HUDEP-2 (cell line): ENCODE measurements at regions not wholly inside any gene's neighbourhood (a gene's known extent, or its start where the extent isn't known, plus 50 kb on each side); places are given as distances from the start of the nearest gene placed in this dataset.
A peak's percentile ranks its signal among the peaks of the same experiment; 100 is the strongest.

Experiments used
- DNase-seq, 76 experiments: peaks; one replicate each; lab custom pipeline; 2025; ENCODE audit not compliant: unreplicated experiment in 76 of 76; lab: John Stamatoyannopoulos, UW

DNA sequence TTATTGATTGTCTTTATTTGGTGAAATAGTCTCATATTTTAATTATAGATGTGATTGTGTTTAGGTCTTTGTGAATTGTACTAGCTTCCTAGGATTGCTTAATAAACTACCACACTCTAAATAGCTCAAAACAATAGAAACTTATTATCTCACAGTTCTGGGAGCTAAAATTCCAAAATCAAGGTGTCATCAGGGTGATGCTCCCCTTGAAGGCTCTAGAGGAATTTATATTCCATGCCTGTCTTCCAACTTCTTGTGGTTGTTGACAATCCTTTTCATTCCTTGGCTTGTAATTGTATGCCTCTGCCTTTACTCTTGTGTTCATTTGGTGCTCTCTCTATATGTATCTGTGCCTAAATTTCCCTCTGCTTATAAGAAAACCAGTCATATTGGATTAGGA lies 155.3 kb upstream of the AKR1E2 start:
- no peak for DNase-seq

DNA sequence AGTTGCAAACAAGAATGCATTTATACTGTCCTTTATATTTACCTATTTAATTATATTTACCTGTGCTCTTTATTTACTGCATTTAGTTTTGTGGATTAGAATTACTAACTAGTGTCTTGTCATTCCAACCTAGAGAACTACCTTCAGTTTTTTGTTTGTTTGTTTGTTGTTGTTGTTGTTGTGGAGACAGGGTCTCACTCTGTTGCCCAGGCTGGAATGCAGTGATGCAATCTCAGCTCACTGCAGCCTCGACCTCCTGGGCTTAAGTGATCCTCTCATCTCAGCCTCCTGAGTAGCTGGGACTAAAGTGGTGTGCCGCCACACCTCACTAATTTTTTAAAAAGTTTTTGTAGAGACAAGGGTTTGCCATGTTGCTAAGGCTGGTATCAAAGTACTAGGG lies 156.4 kb upstream of the AKR1E2 start:
- no peak for DNase-seq

DNA sequence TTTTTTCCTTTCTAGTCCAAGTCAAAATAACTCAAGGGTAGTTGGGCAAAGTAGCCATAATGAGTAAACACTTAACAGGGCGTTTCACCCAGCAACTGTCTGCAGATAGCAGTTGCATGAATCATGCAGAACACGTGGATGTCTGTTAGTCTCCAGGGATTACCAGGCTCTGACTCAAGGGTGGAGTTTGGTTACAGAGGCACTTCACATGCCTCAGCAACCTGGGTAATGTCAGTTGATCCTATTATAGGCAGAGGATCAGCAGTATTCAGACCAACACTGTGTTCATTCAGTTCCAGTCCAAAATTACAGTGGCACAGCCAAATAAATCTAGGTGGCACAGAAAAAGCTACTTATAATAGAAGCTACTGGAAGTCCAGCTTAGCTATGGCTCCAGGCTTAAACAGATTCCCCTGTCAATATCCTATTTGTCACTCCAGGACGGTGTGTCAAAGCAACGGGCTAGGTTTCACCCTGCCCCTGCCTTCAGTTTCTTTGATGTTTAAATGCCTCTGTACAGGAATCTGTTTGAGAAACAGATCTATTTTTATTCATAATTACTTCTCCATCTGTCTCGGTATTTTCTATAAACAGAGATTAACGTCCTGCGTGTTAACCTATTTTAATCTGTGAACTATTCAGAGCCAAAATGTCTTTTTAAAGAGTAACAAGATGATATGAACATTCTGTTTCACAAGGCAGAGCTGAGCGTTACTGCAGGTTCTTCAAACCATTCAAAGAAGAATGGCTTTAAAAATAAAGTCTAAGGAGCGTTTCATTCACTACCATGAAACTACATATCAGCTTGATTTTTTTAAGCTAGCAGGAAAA lies 162.6 kb upstream of the AKR1E2 start:
- peak in 72 of 76 experiments; percentile 10 to 91 (median 67) for DNase-seq

DNA sequence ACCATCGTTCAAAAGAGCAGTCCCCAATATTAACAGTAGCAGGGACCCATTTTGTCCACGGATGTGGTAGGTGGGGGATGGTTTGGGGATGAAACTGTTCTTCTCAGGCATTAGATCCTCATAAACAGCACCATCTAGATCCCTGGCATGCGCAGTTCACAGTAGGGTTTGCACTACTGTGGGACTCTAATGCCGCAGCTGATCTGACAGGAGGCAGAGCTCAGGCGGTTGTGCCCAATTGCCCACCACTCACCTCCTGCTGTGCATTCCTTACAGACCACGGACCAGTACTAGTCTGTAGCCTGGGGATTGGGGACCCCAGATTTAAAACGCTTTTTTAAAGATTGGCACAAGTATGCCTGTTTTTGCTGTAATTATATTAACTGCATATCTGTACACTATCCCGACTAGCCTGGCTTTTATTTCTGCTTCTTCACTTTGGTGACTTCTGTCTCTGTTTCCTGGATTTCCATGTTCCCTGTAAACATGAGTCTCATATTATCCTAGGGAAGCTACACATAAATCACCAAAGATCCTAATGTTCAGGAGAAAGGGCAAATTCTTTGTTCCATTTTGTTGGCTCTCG lies 163.3 kb upstream of the AKR1E2 start:
- DNase-seq = peak in 3 of 76 experiments; percentile 12 to 16 (median 13)

DNA sequence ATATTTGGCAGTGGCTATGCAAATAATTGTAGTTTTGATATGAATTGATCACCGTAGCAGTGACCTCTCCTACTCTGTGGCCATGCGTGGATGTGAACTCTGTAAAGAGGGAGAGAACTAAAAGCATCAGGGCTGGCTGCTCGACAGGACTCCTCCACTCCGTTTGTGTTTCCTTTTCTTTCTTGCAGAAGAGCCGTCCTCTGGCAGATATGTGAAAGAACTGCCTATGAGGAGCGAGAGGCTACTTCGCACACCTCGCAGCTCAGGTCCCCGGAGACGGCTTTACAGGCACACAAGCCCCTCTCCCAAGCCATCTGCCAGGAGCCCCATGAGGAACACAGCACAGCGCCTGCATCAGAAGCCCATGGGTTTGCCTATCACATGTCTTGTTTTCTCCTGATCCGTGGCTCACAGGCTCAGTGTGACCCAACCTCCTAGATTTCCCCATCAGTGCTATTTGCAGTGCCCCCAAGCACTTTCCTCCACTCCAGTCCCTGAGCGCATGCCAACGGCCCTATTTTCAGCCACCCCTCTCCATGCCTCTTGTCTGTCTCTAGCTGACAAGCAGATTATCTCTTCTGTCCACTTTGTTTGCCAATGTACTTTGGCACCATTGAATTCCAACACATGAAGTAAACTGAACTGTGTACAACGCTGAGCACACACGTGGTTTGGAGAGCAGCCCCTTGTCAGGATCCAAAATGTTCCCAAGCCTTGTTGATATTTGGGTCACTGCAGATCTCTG lies 164.3 kb upstream of the AKR1E2 start:
- peak in 17 of 76 experiments; percentile 1 to 44 (median 10) for DNase-seq

DNA sequence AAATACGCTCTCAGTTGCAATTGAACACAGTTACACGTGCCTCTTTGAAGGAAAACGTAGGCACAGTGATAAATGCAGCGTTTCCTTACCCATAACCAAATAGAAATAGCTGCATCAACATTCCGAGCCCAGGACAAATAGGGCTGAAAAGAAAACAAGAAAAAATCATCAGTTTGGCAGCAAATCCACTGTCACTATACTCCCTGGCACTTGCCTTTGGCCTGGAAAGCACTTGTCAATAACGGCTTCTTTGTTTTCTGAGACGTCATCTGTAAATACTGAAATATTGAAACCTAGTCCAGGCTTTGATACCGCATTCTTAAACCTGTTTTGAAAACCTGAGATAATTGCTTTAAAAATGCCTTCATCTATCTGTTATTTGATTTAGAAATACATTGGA lies 167.2 kb upstream of the AKR1E2 start:
- no peak for DNase-seq

DNA sequence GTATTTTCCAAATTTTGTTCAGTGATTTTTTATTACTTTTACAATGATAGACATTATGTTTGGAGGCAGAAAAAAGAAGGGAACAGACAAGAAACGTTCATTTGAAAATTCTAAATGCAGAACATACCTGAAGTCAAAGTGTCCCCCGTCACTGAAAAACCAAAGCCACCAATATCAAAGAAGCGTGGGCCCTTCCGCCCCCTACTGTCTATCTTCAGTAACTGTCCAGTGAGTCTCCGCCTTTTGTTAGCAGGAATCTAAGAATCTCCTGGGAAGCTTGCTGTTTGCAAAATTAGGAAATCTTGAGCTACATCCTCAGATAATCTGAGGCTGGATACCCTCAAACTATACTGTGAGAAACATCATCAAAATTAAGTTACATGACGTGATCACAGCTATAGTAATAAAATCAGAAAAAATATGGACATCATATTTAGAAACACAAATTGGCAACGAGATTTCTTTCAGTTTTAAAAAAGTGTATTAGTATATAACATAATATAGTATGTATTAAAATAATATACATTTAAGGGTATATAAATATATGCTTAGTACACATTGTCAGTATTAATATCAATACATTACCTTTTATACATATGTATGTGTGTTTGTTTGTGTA lies 169.3 kb upstream of the AKR1E2 start:
- peak in 25 of 76 experiments; percentile 5 to 31 (median 14) for DNase-seq

DNA sequence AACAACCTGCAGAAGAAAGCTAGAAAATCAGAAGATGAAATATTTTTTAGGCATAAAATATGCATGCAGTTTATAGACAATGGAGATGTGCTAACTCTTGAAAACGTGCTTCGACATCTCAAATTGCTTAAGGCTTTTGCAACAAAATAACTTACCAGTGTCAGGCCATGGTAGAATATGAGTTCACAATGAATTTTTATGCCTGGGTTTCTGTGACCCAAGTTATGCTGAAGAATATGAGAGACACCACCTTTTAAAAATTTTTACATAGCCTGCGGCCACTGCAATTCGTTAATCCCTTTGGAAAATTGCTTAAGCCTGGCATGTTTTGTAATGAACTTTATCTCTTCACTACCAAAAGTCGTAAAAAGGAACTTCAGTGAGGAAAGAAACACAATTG lies 170.1 kb upstream of the AKR1E2 start:
- DNase-seq = no peak

DNA sequence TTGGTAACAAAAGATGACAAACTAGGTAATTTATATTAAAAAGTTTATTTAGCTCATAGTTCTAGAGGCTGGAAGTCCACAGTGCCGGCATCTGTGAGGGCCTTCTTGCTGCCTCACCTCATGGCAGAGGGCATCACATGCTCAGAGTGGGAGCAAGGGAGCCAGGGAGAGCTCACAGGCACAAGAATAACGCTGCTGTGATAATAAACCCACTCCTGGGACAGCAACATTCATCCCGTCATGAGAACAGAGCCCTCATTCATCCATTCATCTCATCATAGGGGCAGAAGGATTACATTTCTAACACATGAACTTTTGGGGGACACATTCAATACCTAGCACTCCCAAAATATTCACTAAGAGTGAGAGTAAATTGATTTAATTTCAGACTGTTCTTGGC lies 170.6 kb upstream of the AKR1E2 start:
- no peak for DNase-seq

DNA sequence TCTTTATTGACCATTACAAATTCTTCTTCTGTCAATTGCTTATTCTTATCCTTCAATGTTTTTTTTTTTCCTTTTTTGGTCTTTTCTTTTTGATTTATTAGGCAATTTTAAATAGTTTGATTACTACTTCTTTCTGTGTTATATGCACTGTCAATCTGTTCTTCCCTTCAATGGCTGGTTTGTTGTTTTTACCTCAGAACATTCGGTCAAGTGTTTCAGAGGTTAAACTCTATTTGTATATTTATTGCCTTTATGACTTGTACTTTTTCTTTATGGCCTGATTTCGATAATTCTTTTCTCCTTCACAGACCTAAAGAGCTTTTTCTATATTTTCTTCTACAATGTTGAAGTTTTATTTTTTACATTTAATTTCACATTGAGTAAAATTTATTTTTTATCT lies 171.5 kb upstream of the AKR1E2 start:
- DNase-seq = no peak

DNA sequence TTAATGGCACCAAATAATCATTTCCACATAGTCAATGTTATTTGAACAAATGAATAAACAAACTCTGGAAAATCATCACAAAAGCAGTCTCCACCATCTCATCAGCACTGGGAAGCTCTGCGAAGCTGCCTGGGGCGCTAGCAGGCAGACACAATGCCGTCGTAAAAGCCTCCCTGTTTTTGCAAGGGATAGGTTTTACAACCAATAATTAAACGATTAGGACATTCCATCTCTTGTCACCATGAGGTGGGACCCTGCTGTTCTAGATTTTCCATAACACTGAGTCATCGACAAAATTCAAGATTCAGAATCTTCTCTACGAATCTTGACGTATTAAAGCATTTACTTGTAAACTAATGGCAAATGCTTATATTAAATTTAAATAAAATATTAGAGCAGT lies 172.8 kb upstream of the AKR1E2 start:
- no peak for DNase-seq

DNA sequence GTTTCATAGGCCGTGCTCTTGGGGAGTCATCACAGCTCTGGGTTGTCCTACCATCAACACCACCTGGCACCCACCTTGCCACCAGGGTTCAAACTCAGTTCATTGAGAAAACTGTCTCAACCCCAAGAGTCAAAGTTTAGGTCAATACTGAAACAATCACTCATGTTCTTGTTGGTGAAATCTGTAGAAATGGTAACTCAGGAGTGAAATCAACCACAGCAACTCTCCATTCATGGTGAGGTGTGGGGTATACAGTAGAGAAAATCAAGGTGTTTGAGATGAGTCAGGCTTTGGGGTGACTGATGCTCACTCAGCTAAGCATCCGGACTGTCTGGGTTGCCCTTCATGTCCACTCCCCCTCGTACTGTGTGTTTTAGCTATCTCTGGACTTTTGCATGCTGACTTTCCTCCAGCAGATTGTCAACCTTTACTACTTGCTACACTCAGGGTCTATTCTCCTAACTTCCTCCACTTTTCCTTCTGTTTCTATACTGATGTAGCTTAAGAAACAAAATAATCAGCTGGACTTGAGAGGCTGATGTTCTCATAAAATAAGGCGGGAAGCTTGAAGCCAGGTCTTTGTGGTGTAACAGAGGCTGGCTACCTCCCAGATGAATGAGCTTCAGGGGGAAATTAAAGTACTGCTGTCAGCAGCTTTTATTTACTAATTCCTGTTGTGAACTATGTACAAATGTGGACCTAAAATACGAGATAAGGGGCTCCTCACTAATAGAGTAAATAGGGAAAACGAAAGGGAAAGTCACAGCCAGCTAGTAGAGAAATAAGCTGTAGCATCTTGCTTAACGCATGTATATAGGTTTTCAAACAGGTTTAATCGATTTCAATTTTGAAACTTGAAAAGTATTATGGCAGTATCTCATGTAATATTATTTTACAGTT lies 173.6 kb upstream of the AKR1E2 start:
- no peak for DNase-seq

DNA sequence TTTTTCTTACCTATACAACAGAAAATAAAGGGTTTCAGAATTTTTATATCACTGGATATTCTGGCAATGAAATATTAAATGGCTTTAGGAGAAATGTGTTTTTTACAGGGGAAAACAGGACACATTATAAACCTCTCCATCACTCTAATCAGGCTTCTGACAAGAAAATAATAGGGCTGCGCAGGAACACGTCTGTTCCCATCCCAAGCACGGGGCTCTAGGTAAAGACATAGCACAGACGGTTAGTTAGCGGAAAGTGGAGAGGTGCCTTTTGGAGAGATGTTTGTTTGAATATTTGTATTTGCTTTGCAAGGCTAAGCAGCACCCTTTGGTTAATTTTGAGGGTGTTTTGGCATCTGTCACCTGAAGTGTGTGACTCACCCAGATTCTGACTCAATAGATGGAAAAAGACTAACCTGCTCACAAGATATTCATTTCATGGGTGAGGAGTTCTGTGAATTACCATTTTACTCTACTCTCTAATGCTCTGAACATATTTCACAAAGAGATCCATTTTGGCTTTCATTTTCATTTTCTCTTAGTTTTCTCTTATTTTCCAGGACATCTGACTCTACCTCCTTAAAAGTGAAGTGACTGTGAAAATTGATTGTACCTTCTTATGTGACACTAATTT lies 174.5 kb upstream of the AKR1E2 start:
- no peak for DNase-seq

DNA sequence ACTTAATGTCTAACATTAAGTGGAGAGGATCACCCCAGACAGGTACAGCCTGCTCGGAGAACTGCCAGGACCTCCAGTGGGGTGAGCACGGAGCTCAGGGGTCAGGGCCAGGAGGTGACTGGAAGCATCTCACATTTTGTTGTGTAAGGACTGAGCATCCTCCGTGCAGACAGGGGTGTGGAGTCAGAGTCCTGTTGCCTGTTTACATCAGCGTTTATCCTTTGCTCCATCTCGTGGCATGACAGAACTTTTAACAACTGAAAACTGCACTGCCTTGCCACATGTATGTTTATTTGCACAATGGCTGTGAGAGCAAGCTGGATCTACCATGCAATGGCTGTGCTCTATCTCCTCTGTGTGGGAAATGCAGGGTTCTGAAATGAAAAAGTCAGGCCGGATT lies 175.4 kb upstream of the AKR1E2 start:
- DNase-seq = no peak

DNA sequence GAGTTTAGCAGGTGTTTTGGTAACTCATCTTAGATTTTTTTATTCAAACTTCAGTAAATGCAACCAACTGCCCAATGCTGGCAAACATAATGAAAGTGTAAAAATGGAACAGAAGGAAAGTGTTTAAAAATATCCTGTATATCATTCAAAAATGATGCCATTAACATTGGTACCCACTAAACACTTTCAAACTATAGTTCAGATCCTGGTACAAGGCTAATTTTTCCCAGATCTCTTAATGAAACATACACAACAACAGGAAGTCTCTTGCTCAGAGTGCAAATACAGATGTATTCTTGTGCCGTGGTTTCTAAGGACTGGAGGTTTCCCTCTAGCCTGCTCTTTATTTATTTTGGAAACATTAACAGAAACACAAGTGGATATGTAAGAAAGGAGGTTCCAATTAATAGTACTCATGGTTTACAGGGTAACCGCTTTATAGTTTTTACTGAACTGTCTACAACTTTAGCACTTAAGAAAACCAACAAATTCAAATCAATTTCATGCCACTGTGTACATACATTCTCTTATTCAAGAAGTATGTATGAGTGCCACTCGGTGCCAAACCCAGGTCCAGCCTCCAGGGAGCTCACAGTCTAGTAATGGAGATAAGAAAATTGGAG lies 176.0 kb upstream of the AKR1E2 start:
- no peak for DNase-seq

DNA sequence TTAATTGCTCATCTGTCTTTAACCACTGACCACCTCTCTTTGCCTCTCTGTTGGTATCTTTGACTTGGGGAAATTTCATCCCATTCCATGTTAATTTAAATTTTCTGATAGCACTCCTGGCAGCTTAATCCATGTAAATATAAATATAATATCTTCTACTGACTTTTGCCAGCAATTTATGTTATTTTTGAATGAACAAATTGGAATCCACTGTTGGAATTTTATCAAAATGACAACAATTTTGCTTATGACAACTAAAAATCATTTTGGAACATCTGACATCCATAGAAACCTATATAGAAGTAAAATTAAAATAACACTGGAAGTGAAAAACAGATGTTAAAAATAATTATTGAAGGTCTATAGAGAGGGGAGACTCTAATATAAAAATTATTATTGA lies 176.5 kb upstream of the AKR1E2 start:
- no peak for DNase-seq

DNA sequence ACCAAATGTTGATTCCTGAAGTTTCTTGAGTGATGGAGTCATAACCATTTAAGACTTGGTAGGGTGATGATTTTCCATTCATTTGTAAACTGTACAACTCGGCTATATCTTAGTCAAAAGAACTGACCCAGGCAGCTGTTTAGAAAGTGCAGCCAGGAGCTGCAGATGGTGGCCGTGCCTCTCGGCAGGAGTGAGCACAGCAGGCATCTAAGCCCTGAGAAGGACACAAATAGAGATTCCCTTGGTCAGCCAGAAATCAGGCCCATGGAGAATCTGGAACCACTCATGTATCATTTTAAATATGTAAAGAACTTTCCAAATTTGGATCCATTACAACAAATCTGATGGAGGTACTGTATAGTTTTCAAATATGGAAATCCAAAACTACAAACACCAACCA lies 177.0 kb upstream of the AKR1E2 start:
- no peak for DNase-seq

DNA sequence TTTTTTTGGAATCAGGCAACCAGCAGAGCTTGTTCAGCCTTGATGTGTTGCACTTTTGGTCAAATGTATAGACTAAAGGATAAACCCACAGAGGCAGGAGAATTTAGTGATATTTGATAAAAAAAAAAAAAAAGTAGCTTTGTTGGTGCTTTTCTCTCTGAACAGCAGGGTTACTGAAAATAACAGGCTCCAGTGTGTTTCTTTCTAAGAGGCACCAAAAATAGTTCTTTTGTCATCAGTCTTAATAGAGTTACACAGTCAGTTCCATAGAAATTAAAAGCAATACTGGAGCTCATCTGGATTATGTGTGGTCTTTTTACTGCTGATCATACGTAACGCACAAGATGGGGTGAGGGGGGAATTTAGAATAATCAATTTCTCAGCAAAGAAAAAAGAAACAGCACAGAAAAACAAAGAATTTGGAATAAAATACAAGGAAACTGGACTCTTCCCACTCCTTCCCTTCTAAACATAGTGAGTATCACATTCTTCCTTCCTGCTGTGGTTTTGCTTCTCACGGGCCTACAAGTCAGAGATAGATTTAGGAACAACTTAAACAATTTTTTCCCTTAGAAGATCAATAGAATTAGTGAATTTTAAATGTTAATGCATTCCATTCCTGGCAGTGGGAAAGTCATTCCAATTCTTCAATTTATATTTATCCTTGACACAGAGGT lies 178.8 kb upstream of the AKR1E2 start:
- DNase-seq = no peak

DNA sequence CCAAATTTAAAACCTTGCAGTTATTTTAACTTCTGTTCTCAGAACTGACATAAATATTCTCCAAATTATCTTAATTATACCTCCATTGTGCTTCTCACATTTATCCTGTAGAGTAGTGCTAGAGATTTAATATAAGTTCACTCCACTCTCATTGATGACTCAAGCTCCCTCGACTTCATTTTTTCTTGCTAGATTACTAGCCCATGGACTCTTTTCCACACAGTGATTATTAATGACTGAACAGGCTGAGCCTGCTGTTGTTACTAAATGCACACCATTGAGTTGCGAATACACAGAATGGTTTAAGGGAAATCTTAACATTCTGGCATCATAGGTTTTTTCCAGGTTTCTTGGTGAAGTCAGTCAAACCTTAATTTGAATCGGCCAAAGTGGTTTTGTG lies 179.5 kb upstream of the AKR1E2 start:
- no peak for DNase-seq
